ENCODE measurements at regions not wholly inside any gene's neighbourhood (a gene's known extent, or its start where the extent isn't known, plus 50 kb on each side); places are given as distances from the start of the nearest gene placed in this dataset.

DNA sequence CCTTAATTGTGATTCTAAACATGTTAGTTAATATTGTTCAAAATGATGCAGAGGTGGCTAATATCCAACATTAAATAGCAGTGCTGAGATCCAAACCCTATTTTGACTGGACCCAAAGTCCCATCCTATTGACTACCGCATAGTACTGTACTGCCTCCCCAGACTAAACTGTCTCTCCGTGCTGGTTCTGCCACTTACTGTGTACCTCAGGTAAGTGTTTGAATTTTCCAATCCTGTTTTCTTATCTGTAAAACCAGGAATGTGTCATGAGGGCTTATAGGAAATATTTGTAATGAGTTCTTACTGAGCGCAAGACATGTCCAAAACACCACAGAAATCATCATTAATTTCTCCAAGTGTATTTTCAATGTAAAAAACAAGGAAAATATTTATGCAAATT, 209.2 kb upstream of the CD180 start:
- Mint-ChIP-seq H3K27ac (ENCODE audit: unreplicated experiment) (no peak overlapping the region), H3K4me3 (ENCODE audit: unreplicated experiment) (no peak overlapping the region), H3K36me3 (ENCODE audit: unreplicated experiment) (no peaks in the 10 kb centered on the region), H3K27me3 (ENCODE audit: unreplicated experiment) (no peaks in the 10 kb centered on the region), H3K4me1 (ENCODE audit: unreplicated experiment) (peaks cover 15% of the 10 kb centered on the region), H3K9me3 (ENCODE audit: unreplicated experiment) (no peaks in the 10 kb centered on the region)
- DNase-seq (ENCODE audit: extremely low spot score, unreplicated experiment) = no peak
- TF ChIP-seq, protein P1, sequence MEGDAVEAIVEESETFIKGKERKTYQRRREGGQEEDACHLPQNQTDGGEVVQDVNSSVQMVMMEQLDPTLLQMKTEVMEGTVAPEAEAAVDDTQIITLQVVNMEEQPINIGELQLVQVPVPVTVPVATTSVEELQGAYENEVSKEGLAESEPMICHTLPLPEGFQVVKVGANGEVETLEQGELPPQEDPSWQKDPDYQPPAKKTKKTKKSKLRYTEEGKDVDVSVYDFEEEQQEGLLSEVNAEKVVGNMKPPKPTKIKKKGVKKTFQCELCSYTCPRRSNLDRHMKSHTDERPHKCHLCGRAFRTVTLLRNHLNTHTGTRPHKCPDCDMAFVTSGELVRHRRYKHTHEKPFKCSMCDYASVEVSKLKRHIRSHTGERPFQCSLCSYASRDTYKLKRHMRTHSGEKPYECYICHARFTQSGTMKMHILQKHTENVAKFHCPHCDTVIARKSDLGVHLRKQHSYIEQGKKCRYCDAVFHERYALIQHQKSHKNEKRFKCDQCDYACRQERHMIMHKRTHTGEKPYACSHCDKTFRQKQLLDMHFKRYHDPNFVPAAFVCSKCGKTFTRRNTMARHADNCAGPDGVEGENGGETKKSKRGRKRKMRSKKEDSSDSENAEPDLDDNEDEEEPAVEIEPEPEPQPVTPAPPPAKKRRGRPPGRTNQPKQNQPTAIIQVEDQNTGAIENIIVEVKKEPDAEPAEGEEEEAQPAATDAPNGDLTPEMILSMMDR (IDR thresholded peaks at IDR 0.05) = no peak

DNA sequence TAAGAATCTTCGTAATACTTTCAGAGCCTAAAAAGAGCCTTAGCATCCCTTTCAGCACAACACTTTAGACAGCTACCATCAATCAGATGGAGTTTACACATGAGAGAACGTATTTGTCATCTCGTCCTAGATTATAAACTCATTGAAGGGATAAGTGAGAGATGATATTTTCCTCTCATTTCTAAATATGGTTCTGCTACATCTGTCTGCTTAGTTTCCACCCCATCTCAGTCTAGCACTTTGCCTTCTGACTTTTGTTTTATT, 208.4 kb upstream of the CD180 start:
- Mint-ChIP-seq H3K27ac (ENCODE audit: unreplicated experiment) (no peak overlapping the region), H3K27me3 (ENCODE audit: unreplicated experiment) (no peaks in the 10 kb centered on the region), H3K4me1 (ENCODE audit: unreplicated experiment) (peaks cover 20% of the 10 kb centered on the region), H3K9me3 (ENCODE audit: unreplicated experiment) (no peaks in the 10 kb centered on the region), H3K4me3 (ENCODE audit: unreplicated experiment) (no peak overlapping the region), H3K36me3 (ENCODE audit: unreplicated experiment) (no peaks in the 10 kb centered on the region)
- DNase-seq (ENCODE audit: extremely low spot score, unreplicated experiment) = no peak
- TF ChIP-seq, protein P1 (IDR thresholded peaks at IDR 0.05) = no peak

DNA sequence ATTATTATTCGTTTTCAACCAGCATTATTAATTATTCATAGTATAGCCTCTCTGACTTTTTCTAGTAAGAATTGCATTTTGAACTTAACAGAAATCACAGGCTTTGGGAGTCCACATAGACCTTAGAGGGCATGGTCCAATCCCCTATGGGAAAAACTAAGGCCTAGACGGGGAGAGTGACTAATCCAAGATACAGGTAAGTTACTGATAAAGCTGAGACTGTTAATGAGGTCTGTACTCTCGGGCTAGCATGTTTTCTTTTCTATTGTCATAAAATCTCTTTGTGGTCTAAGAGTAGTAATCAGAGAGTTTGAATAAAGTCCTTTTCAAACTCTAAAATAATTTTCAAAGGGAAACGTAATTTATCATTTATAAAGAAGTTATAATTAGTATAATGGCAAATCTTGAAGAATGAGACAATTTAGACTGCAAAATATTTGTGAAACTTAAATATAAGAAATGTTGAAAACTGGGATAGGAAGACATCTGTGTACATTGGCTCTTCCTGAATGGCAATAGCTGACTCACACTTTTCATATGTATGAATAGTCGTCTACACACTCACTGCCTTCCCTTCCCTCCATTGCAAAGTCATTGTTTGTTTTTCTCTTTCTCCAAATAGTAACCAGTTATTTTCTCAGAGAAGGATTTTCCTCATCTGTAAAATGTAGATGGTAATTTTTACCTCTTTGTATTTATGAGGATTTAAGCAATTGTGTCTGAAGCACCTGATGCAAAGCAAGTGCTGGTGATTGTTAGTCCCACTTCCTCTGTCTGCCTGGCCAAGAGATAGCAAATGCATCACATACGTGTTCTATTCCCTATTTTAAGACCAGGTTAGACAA, 207.9 kb upstream of the CD180 start:
- no peak overlapping the region for H3K4me3 Mint-ChIP-seq (ENCODE audit: unreplicated experiment)
- H3K9me3 Mint-ChIP-seq (ENCODE audit: unreplicated experiment) = no peaks in the 10 kb centered on the region
- H3K27me3 Mint-ChIP-seq (ENCODE audit: unreplicated experiment) = no peaks in the 10 kb centered on the region
- H3K4me1 Mint-ChIP-seq (ENCODE audit: unreplicated experiment) = peaks cover 21% of the 10 kb centered on the region
- TF ChIP-seq, protein P1 (IDR thresholded peaks at IDR 0.05) = no peak
- H3K36me3 Mint-ChIP-seq (ENCODE audit: unreplicated experiment) = no peaks in the 10 kb centered on the region
- no peak overlapping the region for H3K27ac Mint-ChIP-seq (ENCODE audit: unreplicated experiment)
- DNase-seq (ENCODE audit: extremely low spot score, unreplicated experiment) = no peak

DNA sequence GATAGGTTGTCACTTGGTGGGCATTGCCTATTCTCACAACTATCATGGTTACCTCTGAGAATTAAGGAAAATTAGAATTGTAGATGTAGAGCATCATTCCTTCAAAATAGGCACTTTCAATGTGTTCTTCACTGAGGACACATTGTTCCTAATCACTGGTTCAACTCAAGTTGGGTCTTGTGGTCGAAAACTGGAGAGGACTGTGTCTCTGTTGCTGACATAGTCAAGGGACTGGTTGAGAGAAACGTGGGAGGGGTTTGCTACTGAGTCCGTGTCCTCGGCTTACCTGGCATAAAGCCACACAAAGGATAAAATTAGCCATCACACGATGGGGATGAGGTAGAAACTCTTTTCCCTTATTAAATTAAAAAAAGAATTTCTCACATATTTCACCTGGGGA, 205.9 kb upstream of the CD180 start:
- no peaks in the 10 kb centered on the region for H3K36me3 Mint-ChIP-seq (ENCODE audit: unreplicated experiment)
- H3K4me1 Mint-ChIP-seq (ENCODE audit: unreplicated experiment) = peaks cover 21% of the 10 kb centered on the region
- H3K9me3 Mint-ChIP-seq (ENCODE audit: unreplicated experiment) = no peaks in the 10 kb centered on the region
- no peak overlapping the region for H3K27ac Mint-ChIP-seq (ENCODE audit: unreplicated experiment)
- DNase-seq (ENCODE audit: extremely low spot score, unreplicated experiment) = no peak
- no peak overlapping the region for H3K4me3 Mint-ChIP-seq (ENCODE audit: unreplicated experiment)
- no peaks in the 10 kb centered on the region for H3K27me3 Mint-ChIP-seq (ENCODE audit: unreplicated experiment)
- TF ChIP-seq, protein P1 (IDR thresholded peaks at IDR 0.05) = no peak

DNA sequence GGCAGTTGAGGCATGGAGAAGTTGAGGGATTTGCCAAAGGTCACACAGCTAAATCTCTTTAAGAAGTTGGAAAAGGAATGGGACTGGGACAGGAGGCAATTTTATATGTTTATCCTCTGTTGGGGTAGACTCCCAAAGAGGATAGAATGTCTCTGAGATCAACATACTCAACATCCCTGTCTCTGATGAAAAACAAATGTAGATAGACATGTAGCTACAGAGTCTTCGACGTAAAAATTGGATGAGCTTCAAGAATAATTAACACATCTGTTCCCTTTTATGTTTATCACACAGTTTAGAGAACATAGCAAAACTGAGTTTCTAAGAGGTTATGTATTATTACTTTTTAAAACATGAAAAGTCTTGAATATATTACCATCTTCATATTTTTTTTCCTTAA, 204.6 kb upstream of the CD180 start:
- H3K4me1 Mint-ChIP-seq (ENCODE audit: unreplicated experiment) = peaks cover 20% of the 10 kb centered on the region
- TF ChIP-seq, protein P1 (IDR thresholded peaks at IDR 0.05) = no peak
- H3K9me3 Mint-ChIP-seq (ENCODE audit: unreplicated experiment) = no peaks in the 10 kb centered on the region
- DNase-seq (ENCODE audit: extremely low spot score, unreplicated experiment) = no peak
- H3K4me3 Mint-ChIP-seq (ENCODE audit: unreplicated experiment) = no peak overlapping the region
- H3K36me3 Mint-ChIP-seq (ENCODE audit: unreplicated experiment) = no peaks in the 10 kb centered on the region
- no peaks in the 10 kb centered on the region for H3K27me3 Mint-ChIP-seq (ENCODE audit: unreplicated experiment)
- H3K27ac Mint-ChIP-seq (ENCODE audit: unreplicated experiment) = peak overlapping the region; percentile 20

Measured in osteocyte (in vitro differentiated cells).